CD14-positive monocyte (primary cell): ENCODE measurements at regions not wholly inside any gene's neighbourhood (a gene's known extent, or its start where the extent isn't known, plus 50 kb on each side); places are given as distances from the start of the nearest gene placed in this dataset.

Experiments used
- DNase-seq, 3 donors: peaks; one replicate each; pipeline ENCODE4 v3.0.0-alpha.2; 2011 to 2022
- H2AFZ ChIP-seq: 2 replicates; pipeline ENCODE4 v1.6.0; 2012; ENCODE audit warnings: mild to moderate bottlenecking, low read depth, low read length, inconsistent platforms; ENCODE audit not compliant: insufficient read depth, poor library complexity, severe bottlenecking
- H3K27ac ChIP-seq, 2 donors: 1 replicate in 1 of 2; 2 replicates in 1 of 2; pipeline ENCODE4 v1.5.1; 2012 to 2013; ENCODE audit warnings: low read length in 2 of 2, control low read depth in 1 of 2, inconsistent platforms in 1 of 2, low read depth in 1 of 2, mild to moderate bottlenecking in 1 of 2
- H3K27me3 ChIP-seq, 2 donors: one replicate each; pipeline versions ENCODE4 v1.6.0 to v1.6.1; 2011 to 2013; ENCODE audit warnings: low read length in 2 of 2; ENCODE audit not compliant: control insufficient read depth in 2 of 2, insufficient read depth in 2 of 2
- H3K36me3 ChIP-seq, 2 donors: replicated peaks in 1 of 2; 1 replicate in 1 of 2; 2 replicates in 1 of 2; pipeline versions ENCODE4 v1.5.1 to v1.6.1; 2012 to 2013; ENCODE audit warnings: low read length in 2 of 2, control low read depth in 1 of 2, inconsistent platforms in 1 of 2, mild to moderate bottlenecking in 1 of 2; ENCODE audit not compliant: insufficient read depth in 2 of 2, control insufficient read depth in 1 of 2
- H3K4me1 ChIP-seq, 2 donors: 1 replicate in 1 of 2; 2 replicates in 1 of 2; pipeline versions ENCODE4 v1.5.1 to v1.6.1; 2012 to 2013; ENCODE audit warnings: low read length in 2 of 2, control low read depth in 1 of 2, inconsistent platforms in 1 of 2, mild to moderate bottlenecking in 1 of 2, moderate library complexity in 1 of 2; ENCODE audit not compliant: insufficient read depth in 2 of 2, control insufficient read depth in 1 of 2
- H3K4me2 ChIP-seq: replicated peaks from 2 replicates; pipeline ENCODE3; 2012; ENCODE audit warnings: low read length, moderate library complexity, mild to moderate bottlenecking; ENCODE audit not compliant: poor library complexity, severe bottlenecking; ENCODE audit errors: extremely low read depth
- H3K4me3 ChIP-seq, 3 experiments: fragments of 200-600 bp in 1 of 3; sonication (generic) in 1 of 3; replicated peaks in 1 of 3; 1 replicate in 2 of 3; 2 replicates in 1 of 3; pipeline ENCODE4 v1.5.1; 2011 to 2013; ENCODE audit warnings: low read length in 3 of 3, mild to moderate bottlenecking in 3 of 3, control low read depth in 2 of 3, low read depth in 2 of 3, inconsistent platforms in 1 of 3, moderate library complexity in 1 of 3
- H3K79me2 ChIP-seq: 2 replicates; pipeline ENCODE4 v1.6.0; 2012; ENCODE audit warnings: mild to moderate bottlenecking, control low read depth, inconsistent platforms, low read length, moderate library complexity; ENCODE audit not compliant: insufficient read depth
- H3K9ac ChIP-seq: 2 replicates; pipeline ENCODE4 v1.6.0; 2017; ENCODE audit warnings: low read length, mild to moderate bottlenecking; ENCODE audit not compliant: insufficient read depth, poor library complexity, severe bottlenecking
- H3K9me3 ChIP-seq, 2 donors: replicated peaks in 1 of 2; 1 replicate in 1 of 2; 2 replicates in 1 of 2; pipeline versions ENCODE4 v1.5.1 to v1.6.1; 2012 to 2013; ENCODE audit warnings: low read length in 2 of 2, control low read depth in 1 of 2; ENCODE audit not compliant: control insufficient read depth in 1 of 2, insufficient read depth in 1 of 2
- H4K20me1 ChIP-seq: 2 replicates; pipeline ENCODE4 v1.6.0; 2012; ENCODE audit warnings: mild to moderate bottlenecking, low read length, control low read depth, moderate library complexity; ENCODE audit not compliant: insufficient read depth
- H3K27ac Mint-ChIP-seq, 7 donors: one replicate each; pipeline ENCODE4 v1.8.0; 2020; ENCODE audit warnings: mild to moderate bottlenecking in 7 of 7, mixed read lengths in 7 of 7, moderate library complexity in 6 of 7, inconsistent platforms in 2 of 7
- H3K27me3 Mint-ChIP-seq, 3 donors: one replicate each; pipeline ENCODE4 v1.8.0; 2021 to 2022; ENCODE audit warnings: low read depth in 3 of 3, mild to moderate bottlenecking in 3 of 3, mixed read lengths in 3 of 3, moderate library complexity in 3 of 3, inconsistent platforms in 1 of 3
- H3K36me3 Mint-ChIP-seq, 2 donors: one replicate each; pipeline ENCODE4 v1.8.0; 2020; ENCODE audit warnings: mixed read lengths in 2 of 2, inconsistent platforms in 1 of 2, mild to moderate bottlenecking in 1 of 2
- H3K4me1 Mint-ChIP-seq: one replicate; pipeline ENCODE4 v1.8.0; 2020; ENCODE audit warnings: mild to moderate bottlenecking, mixed read lengths
- H3K4me3 Mint-ChIP-seq, 2 donors: one replicate each; pipeline ENCODE4 v1.8.0; 2020; ENCODE audit warnings: mild to moderate bottlenecking in 2 of 2, mixed read lengths in 2 of 2, moderate library complexity in 1 of 2
- H3K9me3 Mint-ChIP-seq, 7 donors: one replicate each; pipeline ENCODE4 v1.8.0; 2020 to 2022; ENCODE audit warnings: mixed read lengths in 7 of 7, mild to moderate bottlenecking in 6 of 7, moderate library complexity in 6 of 7, inconsistent platforms in 2 of 7
- WGBS: methylation state at CpG from one replicate; pipeline ENCODE4 v1.1.5; 2013; ENCODE audit warnings: missing lambda C conversion rate; ENCODE audit not compliant: insufficient coverage; 5-methylcytosine and 5-hydroxymethylcytosine counted together
- intact Hi-C, 2 donors: fragments of 100-400 bp; cut with micrococcal nuclease; formaldehyde crosslinking; loops; one replicate each; pipeline versions ENCODE4 v1.15.0 to v1.15.1; 2023
- TF ChIP-seq, protein P1 (sequence below): fragments of 200-600 bp; IDR thresholded peaks from one replicate; pipeline ENCODE4 v1.8.0; 2022; ENCODE audit warnings: antibody characterized with exemption, mild to moderate bottlenecking

DNA sequence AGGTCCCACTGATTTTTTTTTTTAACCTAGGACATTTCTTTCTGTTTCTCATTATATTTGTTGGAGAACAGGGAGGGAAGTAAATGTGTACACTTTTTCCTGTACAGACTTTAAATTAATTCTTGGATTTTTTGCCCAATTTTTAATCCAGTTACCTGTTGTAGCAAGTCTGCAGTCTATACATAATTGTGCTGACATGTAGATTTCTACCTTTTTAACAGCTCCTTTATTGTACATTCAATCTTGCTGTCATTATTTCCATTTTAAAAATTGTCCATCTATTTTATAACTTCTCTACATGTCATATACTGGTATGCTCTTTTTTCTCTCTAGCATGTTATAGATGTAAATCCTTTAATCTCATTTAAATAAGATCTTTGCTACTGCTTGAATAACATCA is 1838.7 kb upstream of the CDH9 start:
- H3K4me3 Mint-ChIP-seq: no peak overlapping the region
- no peaks in the 10 kb centered on the region for H4K20me1 ChIP-seq
- H3K4me1 Mint-ChIP-seq: no peaks in the 10 kb centered on the region
- no peak for DNase-seq
- H3K27me3 Mint-ChIP-seq: peaks cover 0 to 2% (median 0%) of the 10 kb centered on the region in 3 donors
- H3K9me3 ChIP-seq: peaks cover 0 to 9% of the 10 kb centered on the region in 2 donors
- peaks cover 0 to 6% (median 3%) of the 10 kb centered on the region in 7 donors for H3K9me3 Mint-ChIP-seq
- H3K4me2 ChIP-seq: no peak overlapping the region
- intact Hi-C loops: no loop called here
- no peak overlapping the region for H3K27ac Mint-ChIP-seq
- H3K36me3 ChIP-seq: no peaks in the 10 kb centered on the region
- H3K4me1 ChIP-seq: no peaks in the 10 kb centered on the region
- H3K36me3 Mint-ChIP-seq: no peaks in the 10 kb centered on the region
- H2AFZ ChIP-seq: no peak overlapping the region
- no peak overlapping the region for H3K4me3 ChIP-seq
- no peaks in the 10 kb centered on the region for H3K27me3 ChIP-seq
- H3K27ac ChIP-seq: no peak overlapping the region
- no peak overlapping the region for H3K9ac ChIP-seq
- H3K79me2 ChIP-seq: no peaks in the 10 kb centered on the region
- TF ChIP-seq, protein P1, sequence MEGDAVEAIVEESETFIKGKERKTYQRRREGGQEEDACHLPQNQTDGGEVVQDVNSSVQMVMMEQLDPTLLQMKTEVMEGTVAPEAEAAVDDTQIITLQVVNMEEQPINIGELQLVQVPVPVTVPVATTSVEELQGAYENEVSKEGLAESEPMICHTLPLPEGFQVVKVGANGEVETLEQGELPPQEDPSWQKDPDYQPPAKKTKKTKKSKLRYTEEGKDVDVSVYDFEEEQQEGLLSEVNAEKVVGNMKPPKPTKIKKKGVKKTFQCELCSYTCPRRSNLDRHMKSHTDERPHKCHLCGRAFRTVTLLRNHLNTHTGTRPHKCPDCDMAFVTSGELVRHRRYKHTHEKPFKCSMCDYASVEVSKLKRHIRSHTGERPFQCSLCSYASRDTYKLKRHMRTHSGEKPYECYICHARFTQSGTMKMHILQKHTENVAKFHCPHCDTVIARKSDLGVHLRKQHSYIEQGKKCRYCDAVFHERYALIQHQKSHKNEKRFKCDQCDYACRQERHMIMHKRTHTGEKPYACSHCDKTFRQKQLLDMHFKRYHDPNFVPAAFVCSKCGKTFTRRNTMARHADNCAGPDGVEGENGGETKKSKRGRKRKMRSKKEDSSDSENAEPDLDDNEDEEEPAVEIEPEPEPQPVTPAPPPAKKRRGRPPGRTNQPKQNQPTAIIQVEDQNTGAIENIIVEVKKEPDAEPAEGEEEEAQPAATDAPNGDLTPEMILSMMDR: no peak

GRCh38 chr5:28864006-28864405 is 1825.6 kb upstream of the CDH9 start:
- TF ChIP-seq, protein P1: no peak
- no peak overlapping the region for H3K27ac Mint-ChIP-seq

More at GRCh38 chr5:28864006-28864405, 1825.6 kb upstream of the CDH9 start:
- Mint-ChIP-seq H3K4me1 (no peaks in the 10 kb centered on the region), H3K4me3 (no peak overlapping the region), H3K36me3 (no peaks in the 10 kb centered on the region), H3K27me3 (no peaks in the 10 kb centered on the region), H3K9me3 (peaks cover 0 to 2% (median under 1%) of the 10 kb centered on the region in 7 donors)
- Histone ChIP-seq H3K27me3 (no peaks in the 10 kb centered on the region), H2AFZ (no peak overlapping the region), H4K20me1 (no peaks in the 10 kb centered on the region), H3K4me3 (no peak overlapping the region), H3K4me1 (no peaks in the 10 kb centered on the region), H3K4me2 (no peak overlapping the region), H3K9me3 (no peaks in the 10 kb centered on the region), H3K9ac (no peak overlapping the region), H3K27ac (no peak overlapping the region), H3K36me3 (no peaks in the 10 kb centered on the region), H3K79me2 (no peaks in the 10 kb centered on the region)
- WGBS: no CpG with 5 or more reads among the region's 2 CpGs
- intact Hi-C loops: no loop called here
- no peak for DNase-seq
